ENCODE measurements at regions not wholly inside any gene's neighbourhood (a gene's known extent, or its start where the extent isn't known, plus 50 kb on each side); places are given as distances from the start of the nearest gene placed in this dataset.

- Histone ChIP-seq H3K27me3 (no peaks in the 10 kb centered on the region), H3K27ac (no peak overlapping the region), H3K36me3 (no peaks in the 10 kb centered on the region), H3K4me3 (no peak overlapping the region), H3K4me1 (no peaks in the 10 kb centered on the region), H3K9me3 (no peaks in the 10 kb centered on the region)
- TF ChIP-seq POLR2A (IDR thresholded peaks at IDR 0.05) = no peak
- TF ChIP-seq CTCF (IDR thresholded peaks at IDR 0.05) = no peak
- no peak for DNase-seq
Measured at GRCh38 chr10:43980313-43980712, 331.6 kb upstream of the ZNF32 start.

- no peak for DNase-seq
- TF ChIP-seq CTCF (IDR thresholded peaks at IDR 0.05) (no peak), POLR2A (IDR thresholded peaks at IDR 0.05) (no peak)
Measured at GRCh38 chr10:43979551-43979950, 330.9 kb upstream of the ZNF32 start.

GRCh38 chr10:43978936-43979335, 330.3 kb upstream of the ZNF32 start:
- Histone ChIP-seq H3K9me3 (no peaks in the 10 kb centered on the region), H3K27ac (no peak overlapping the region), H3K4me1 (no peaks in the 10 kb centered on the region), H3K27me3 (no peaks in the 10 kb centered on the region), H3K4me3 (no peak overlapping the region), H3K36me3 (no peaks in the 10 kb centered on the region)
- no peak for TF ChIP-seq CTCF (IDR thresholded peaks at IDR 0.05)
- TF ChIP-seq POLR2A (IDR thresholded peaks at IDR 0.05) = no peak
- DNase-seq = no peak

More at GRCh38 chr10:43979551-43979950, 330.9 kb upstream of the ZNF32 start:
- no peaks in the 10 kb centered on the region for H3K9me3 ChIP-seq
- no peak overlapping the region for H3K27ac ChIP-seq
- H3K4me1 ChIP-seq = no peaks in the 10 kb centered on the region
- no peaks in the 10 kb centered on the region for H3K27me3 ChIP-seq
- H3K4me3 ChIP-seq = no peak overlapping the region
- H3K36me3 ChIP-seq = no peaks in the 10 kb centered on the region

GRCh38 chr10:43978091-43978490, 329.4 kb upstream of the ZNF32 start:
- DNase-seq = no peak
- H3K4me1 ChIP-seq = no peaks in the 10 kb centered on the region
- H3K36me3 ChIP-seq = no peaks in the 10 kb centered on the region
- TF ChIP-seq CTCF (IDR thresholded peaks at IDR 0.05) = no peak
- no peak for TF ChIP-seq POLR2A (IDR thresholded peaks at IDR 0.05)
- H3K27ac ChIP-seq = no peak overlapping the region
- no peaks in the 10 kb centered on the region for H3K9me3 ChIP-seq
- H3K27me3 ChIP-seq = no peaks in the 10 kb centered on the region
- H3K4me3 ChIP-seq = no peak overlapping the region

- TF ChIP-seq CTCF (IDR thresholded peaks at IDR 0.05) (no peak), POLR2A (IDR thresholded peaks at IDR 0.05) (no peak)
Measured at GRCh38 chr10:43976292-43976691, 327.6 kb upstream of the ZNF32 start.

GRCh38 chr10:43973801-43974200, 325.1 kb upstream of the ZNF32 start:
- Histone ChIP-seq H3K36me3 (no peaks in the 10 kb centered on the region), H3K9me3 (no peaks in the 10 kb centered on the region), H3K4me3 (no peak overlapping the region), H3K4me1 (no peaks in the 10 kb centered on the region), H3K27ac (no peak overlapping the region), H3K27me3 (no peaks in the 10 kb centered on the region)
- no peak for DNase-seq
- TF ChIP-seq CTCF (IDR thresholded peaks at IDR 0.05) = no peak
- no peak for TF ChIP-seq POLR2A (IDR thresholded peaks at IDR 0.05)

More at GRCh38 chr10:43976292-43976691, 327.6 kb upstream of the ZNF32 start:
- H3K27me3 ChIP-seq = no peaks in the 10 kb centered on the region
- no peaks in the 10 kb centered on the region for H3K9me3 ChIP-seq
- no peak overlapping the region for H3K27ac ChIP-seq
- H3K36me3 ChIP-seq = no peaks in the 10 kb centered on the region
- no peak for DNase-seq
- no peak overlapping the region for H3K4me3 ChIP-seq
- H3K4me1 ChIP-seq = no peaks in the 10 kb centered on the region
